H1 (cell line): ENCODE measurements at regions not wholly inside any gene's neighbourhood (a gene's known extent, or its start where the extent isn't known, plus 50 kb on each side); places are given as distances from the start of the nearest gene placed in this dataset.

Source experiments
- TF ChIP-seq, protein P1 (sequence below): fragments of 300-600 bp; sonication (generic); IDR thresholded peaks from 2 replicates; pipeline ENCODE4 v1.7.1; 2012; ENCODE audit warnings: low read length, moderate library complexity, mild to moderate bottlenecking, inconsistent platforms; ENCODE audit not compliant: insufficient replicate concordance

DNA sequence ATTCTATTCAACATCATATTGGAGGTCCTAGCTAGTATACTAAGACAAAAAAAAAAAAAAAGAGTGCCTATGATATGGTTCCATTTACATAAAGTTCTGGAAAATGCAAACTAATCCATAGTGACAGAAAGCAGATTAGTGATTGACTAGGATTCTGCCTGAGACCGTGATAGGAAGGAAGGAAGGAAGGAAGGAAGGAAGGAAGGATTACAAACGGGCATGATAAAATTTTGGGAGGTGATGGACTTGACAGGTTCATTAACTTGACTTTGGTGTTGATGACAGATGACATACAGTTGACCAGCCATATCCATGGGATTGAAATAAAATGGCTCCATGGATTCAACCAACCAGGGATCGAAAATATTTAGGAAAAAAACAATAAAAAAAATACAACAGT, 79.1 kb upstream of the MAN2A1 start (continued):
- TF ChIP-seq, protein P1, sequence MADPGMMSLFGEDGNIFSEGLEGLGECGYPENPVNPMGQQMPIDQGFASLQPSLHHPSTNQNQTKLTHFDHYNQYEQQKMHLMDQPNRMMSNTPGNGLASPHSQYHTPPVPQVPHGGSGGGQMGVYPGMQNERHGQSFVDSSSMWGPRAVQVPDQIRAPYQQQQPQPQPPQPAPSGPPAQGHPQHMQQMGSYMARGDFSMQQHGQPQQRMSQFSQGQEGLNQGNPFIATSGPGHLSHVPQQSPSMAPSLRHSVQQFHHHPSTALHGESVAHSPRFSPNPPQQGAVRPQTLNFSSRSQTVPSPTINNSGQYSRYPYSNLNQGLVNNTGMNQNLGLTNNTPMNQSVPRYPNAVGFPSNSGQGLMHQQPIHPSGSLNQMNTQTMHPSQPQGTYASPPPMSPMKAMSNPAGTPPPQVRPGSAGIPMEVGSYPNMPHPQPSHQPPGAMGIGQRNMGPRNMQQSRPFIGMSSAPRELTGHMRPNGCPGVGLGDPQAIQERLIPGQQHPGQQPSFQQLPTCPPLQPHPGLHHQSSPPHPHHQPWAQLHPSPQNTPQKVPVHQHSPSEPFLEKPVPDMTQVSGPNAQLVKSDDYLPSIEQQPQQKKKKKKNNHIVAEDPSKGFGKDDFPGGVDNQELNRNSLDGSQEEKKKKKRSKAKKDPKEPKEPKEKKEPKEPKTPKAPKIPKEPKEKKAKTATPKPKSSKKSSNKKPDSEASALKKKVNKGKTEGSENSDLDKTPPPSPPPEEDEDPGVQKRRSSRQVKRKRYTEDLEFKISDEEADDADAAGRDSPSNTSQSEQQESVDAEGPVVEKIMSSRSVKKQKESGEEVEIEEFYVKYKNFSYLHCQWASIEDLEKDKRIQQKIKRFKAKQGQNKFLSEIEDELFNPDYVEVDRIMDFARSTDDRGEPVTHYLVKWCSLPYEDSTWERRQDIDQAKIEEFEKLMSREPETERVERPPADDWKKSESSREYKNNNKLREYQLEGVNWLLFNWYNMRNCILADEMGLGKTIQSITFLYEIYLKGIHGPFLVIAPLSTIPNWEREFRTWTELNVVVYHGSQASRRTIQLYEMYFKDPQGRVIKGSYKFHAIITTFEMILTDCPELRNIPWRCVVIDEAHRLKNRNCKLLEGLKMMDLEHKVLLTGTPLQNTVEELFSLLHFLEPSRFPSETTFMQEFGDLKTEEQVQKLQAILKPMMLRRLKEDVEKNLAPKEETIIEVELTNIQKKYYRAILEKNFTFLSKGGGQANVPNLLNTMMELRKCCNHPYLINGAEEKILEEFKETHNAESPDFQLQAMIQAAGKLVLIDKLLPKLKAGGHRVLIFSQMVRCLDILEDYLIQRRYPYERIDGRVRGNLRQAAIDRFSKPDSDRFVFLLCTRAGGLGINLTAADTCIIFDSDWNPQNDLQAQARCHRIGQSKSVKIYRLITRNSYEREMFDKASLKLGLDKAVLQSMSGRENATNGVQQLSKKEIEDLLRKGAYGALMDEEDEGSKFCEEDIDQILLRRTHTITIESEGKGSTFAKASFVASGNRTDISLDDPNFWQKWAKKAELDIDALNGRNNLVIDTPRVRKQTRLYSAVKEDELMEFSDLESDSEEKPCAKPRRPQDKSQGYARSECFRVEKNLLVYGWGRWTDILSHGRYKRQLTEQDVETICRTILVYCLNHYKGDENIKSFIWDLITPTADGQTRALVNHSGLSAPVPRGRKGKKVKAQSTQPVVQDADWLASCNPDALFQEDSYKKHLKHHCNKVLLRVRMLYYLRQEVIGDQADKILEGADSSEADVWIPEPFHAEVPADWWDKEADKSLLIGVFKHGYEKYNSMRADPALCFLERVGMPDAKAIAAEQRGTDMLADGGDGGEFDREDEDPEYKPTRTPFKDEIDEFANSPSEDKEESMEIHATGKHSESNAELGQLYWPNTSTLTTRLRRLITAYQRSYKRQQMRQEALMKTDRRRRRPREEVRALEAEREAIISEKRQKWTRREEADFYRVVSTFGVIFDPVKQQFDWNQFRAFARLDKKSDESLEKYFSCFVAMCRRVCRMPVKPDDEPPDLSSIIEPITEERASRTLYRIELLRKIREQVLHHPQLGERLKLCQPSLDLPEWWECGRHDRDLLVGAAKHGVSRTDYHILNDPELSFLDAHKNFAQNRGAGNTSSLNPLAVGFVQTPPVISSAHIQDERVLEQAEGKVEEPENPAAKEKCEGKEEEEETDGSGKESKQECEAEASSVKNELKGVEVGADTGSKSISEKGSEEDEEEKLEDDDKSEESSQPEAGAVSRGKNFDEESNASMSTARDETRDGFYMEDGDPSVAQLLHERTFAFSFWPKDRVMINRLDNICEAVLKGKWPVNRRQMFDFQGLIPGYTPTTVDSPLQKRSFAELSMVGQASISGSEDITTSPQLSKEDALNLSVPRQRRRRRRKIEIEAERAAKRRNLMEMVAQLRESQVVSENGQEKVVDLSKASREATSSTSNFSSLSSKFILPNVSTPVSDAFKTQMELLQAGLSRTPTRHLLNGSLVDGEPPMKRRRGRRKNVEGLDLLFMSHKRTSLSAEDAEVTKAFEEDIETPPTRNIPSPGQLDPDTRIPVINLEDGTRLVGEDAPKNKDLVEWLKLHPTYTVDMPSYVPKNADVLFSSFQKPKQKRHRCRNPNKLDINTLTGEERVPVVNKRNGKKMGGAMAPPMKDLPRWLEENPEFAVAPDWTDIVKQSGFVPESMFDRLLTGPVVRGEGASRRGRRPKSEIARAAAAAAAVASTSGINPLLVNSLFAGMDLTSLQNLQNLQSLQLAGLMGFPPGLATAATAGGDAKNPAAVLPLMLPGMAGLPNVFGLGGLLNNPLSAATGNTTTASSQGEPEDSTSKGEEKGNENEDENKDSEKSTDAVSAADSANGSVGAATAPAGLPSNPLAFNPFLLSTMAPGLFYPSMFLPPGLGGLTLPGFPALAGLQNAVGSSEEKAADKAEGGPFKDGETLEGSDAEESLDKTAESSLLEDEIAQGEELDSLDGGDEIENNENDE = no peak
